IMR-90 (cell line): ENCODE measurements at regions not wholly inside any gene's neighbourhood (a gene's known extent, or its start where the extent isn't known, plus 50 kb on each side); places are given as distances from the start of the nearest gene placed in this dataset.

Source experiments
- CEBPB ChIP-seq: IDR thresholded peaks from 2 replicates; pipeline ENCODE4 v1.6.1; 2012; ENCODE audit warnings: low read depth, low read length, improper control_type of control experiment
- MAFK ChIP-seq: IDR thresholded peaks from 2 replicates; pipeline ENCODE4 v1.6.1; 2012; ENCODE audit warnings: low read depth, low read length, improper control_type of control experiment
- MXI1 ChIP-seq: IDR thresholded peaks from 2 replicates; pipeline ENCODE4 v1.6.1; 2012; ENCODE audit warnings: low read depth, mild to moderate bottlenecking, low read length, moderate library complexity, borderline replicate concordance
- POLR2A ChIP-seq: IDR thresholded peaks from 2 replicates; pipeline ENCODE4 v1.6.1; 2012; ENCODE audit warnings: mild to moderate bottlenecking, low read depth, low read length
- RAD21 ChIP-seq: IDR thresholded peaks from 2 replicates; pipeline ENCODE4 v1.6.1; 2012; ENCODE audit warnings: low read length, improper control_type of control experiment
- SMC3 ChIP-seq: fragments of 150-350 bp; IDR thresholded peaks from 2 replicates; pipeline ENCODE4 v1.6.1; 2016; ENCODE audit warnings: low read depth, mild to moderate bottlenecking, antibody characterized with exemption, low read length, moderate library complexity
- TF ChIP-seq, protein P1 (sequence below): conservative IDR thresholded peaks from 2 replicates; pipeline ENCODE4 v1.5.1; 2012; ENCODE audit warnings: mild to moderate bottlenecking, low read depth, low read length, improper control_type of control experiment
- TF ChIP-seq, protein P2 (sequence below): fragments of 150-350 bp; IDR thresholded peaks from 2 replicates; pipeline ENCODE4 v1.6.1; 2016; ENCODE audit warnings: low read depth, mild to moderate bottlenecking, low read length, moderate library complexity, borderline replicate concordance

DNA sequence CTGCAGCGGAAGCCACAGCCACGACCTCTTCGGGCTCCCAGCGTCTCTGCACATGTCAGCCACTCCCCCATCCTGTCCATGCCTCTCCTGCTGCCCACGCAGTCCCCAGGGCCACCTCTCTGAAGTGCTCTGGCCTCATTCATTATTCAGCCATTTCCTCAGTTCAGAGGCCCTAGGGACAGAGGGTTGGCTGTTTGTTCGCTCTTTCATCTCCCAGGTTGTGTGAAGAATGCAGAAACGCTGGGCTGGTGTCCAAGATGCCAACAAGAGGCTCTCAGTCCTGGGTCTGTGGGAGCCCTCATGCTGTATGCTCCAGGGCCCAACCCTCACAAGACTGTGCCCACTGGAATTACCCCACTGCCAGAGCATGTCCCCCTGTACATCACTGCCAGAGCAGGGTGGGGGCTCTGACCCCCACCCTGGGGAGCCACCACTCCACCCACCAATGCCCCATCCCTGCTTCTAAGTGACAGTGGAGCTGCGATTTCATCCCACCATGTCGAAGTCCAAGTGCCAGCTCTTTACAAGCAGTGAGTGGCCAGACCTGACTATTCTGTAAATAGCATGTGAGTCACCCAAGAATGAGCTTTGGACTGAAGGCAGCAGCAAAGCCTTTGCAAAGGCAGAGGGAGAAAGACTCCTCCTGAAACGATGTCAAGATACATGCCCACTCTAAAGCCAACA lies 209.6 kb downstream of the BUD13 start:
- TF ChIP-seq, protein P1, sequence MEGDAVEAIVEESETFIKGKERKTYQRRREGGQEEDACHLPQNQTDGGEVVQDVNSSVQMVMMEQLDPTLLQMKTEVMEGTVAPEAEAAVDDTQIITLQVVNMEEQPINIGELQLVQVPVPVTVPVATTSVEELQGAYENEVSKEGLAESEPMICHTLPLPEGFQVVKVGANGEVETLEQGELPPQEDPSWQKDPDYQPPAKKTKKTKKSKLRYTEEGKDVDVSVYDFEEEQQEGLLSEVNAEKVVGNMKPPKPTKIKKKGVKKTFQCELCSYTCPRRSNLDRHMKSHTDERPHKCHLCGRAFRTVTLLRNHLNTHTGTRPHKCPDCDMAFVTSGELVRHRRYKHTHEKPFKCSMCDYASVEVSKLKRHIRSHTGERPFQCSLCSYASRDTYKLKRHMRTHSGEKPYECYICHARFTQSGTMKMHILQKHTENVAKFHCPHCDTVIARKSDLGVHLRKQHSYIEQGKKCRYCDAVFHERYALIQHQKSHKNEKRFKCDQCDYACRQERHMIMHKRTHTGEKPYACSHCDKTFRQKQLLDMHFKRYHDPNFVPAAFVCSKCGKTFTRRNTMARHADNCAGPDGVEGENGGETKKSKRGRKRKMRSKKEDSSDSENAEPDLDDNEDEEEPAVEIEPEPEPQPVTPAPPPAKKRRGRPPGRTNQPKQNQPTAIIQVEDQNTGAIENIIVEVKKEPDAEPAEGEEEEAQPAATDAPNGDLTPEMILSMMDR = no peak
- TF ChIP-seq POLR2A (no peak), MXI1 (no peak), CEBPB (no peak), RAD21 (no peak), MAFK (no peak), SMC3 (no peak)
- TF ChIP-seq, protein P2, sequence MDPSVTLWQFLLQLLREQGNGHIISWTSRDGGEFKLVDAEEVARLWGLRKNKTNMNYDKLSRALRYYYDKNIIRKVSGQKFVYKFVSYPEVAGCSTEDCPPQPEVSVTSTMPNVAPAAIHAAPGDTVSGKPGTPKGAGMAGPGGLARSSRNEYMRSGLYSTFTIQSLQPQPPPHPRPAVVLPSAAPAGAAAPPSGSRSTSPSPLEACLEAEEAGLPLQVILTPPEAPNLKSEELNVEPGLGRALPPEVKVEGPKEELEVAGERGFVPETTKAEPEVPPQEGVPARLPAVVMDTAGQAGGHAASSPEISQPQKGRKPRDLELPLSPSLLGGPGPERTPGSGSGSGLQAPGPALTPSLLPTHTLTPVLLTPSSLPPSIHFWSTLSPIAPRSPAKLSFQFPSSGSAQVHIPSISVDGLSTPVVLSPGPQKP = no peak
